ENCODE measurements at regions not wholly inside any gene's neighbourhood (a gene's known extent, or its start where the extent isn't known, plus 50 kb on each side); places are given as distances from the start of the nearest gene placed in this dataset.

- H3K27me3 ChIP-seq (ENCODE audit: insufficient read depth, poor library complexity, severe bottlenecking) = no peaks in the 10 kb centered on the region
Measured at GRCh38 chr16:7182510-7183109, 150.0 kb upstream of the RBFOX1 start.

GRCh38 chr16:7177875-7178274, 154.8 kb upstream of the RBFOX1 start:
- Histone ChIP-seq H3K36me3 (ENCODE audit: low read depth) (no peaks in the 10 kb centered on the region), H3K27ac (ENCODE audit: poor library complexity, severe bottlenecking) (no peak overlapping the region), H3K4me1 (ENCODE audit: insufficient read depth, poor library complexity, severe bottlenecking) (no peaks in the 10 kb centered on the region), H3K9me3 (ENCODE audit: severe bottlenecking) (no peaks in the 10 kb centered on the region), H3K27me3 (ENCODE audit: insufficient read depth, poor library complexity, severe bottlenecking) (no peaks in the 10 kb centered on the region), H3K4me3 (ENCODE audit: severe bottlenecking) (no peak overlapping the region)
- DNase-seq (ENCODE audit: low spot score) (no peak), ATAC-seq (ENCODE audit: low read depth) (no peak)
- TF ChIP-seq CTCF (IDR thresholded peaks at IDR 0.05; ENCODE audit: poor library complexity, severe bottlenecking) = no peak

More at GRCh38 chr16:7182510-7183109, 150.0 kb upstream of the RBFOX1 start:
- no peak for TF ChIP-seq CTCF (IDR thresholded peaks at IDR 0.05; ENCODE audit: poor library complexity, severe bottlenecking)
- no peak for DNase-seq (ENCODE audit: low spot score)
- Histone ChIP-seq H3K9me3 (ENCODE audit: severe bottlenecking) (no peaks in the 10 kb centered on the region), H3K27ac (ENCODE audit: poor library complexity, severe bottlenecking) (no peak overlapping the region), H3K4me3 (ENCODE audit: severe bottlenecking) (no peak overlapping the region), H3K4me1 (ENCODE audit: insufficient read depth, poor library complexity, severe bottlenecking) (no peaks in the 10 kb centered on the region), H3K36me3 (ENCODE audit: low read depth) (no peaks in the 10 kb centered on the region)
- no peak for ATAC-seq (ENCODE audit: low read depth)

- no peak overlapping the region for H3K4me3 ChIP-seq (ENCODE audit: severe bottlenecking)
- no peak for DNase-seq (ENCODE audit: low spot score)
Measured at GRCh38 chr16:7171151-7171550, 161.5 kb upstream of the RBFOX1 start.

GRCh38 chr16:7167626-7168025, 165.0 kb upstream of the RBFOX1 start:
- no peaks in the 10 kb centered on the region for H3K27me3 ChIP-seq (ENCODE audit: insufficient read depth, poor library complexity, severe bottlenecking)
- H3K36me3 ChIP-seq (ENCODE audit: low read depth) = no peaks in the 10 kb centered on the region
- TF ChIP-seq CTCF (IDR thresholded peaks at IDR 0.05; ENCODE audit: poor library complexity, severe bottlenecking) = no peak
- no peaks in the 10 kb centered on the region for H3K9me3 ChIP-seq (ENCODE audit: severe bottlenecking)
- DNase-seq (ENCODE audit: low spot score) (no peak), ATAC-seq (ENCODE audit: low read depth) (no peak)
- H3K27ac ChIP-seq (ENCODE audit: poor library complexity, severe bottlenecking) = no peak overlapping the region
- H3K4me3 ChIP-seq (ENCODE audit: severe bottlenecking) = no peak overlapping the region
- H3K4me1 ChIP-seq (ENCODE audit: insufficient read depth, poor library complexity, severe bottlenecking) = no peaks in the 10 kb centered on the region

More at GRCh38 chr16:7171151-7171550, 161.5 kb upstream of the RBFOX1 start:
- Histone ChIP-seq H3K27me3 (ENCODE audit: insufficient read depth, poor library complexity, severe bottlenecking) (no peaks in the 10 kb centered on the region), H3K4me1 (ENCODE audit: insufficient read depth, poor library complexity, severe bottlenecking) (no peaks in the 10 kb centered on the region), H3K36me3 (ENCODE audit: low read depth) (no peaks in the 10 kb centered on the region), H3K9me3 (ENCODE audit: severe bottlenecking) (no peaks in the 10 kb centered on the region), H3K27ac (ENCODE audit: poor library complexity, severe bottlenecking) (no peak overlapping the region)
- no peak for ATAC-seq (ENCODE audit: low read depth)
- TF ChIP-seq CTCF (IDR thresholded peaks at IDR 0.05; ENCODE audit: poor library complexity, severe bottlenecking) = no peak

- ATAC-seq (ENCODE audit: low read depth) (no peak), DNase-seq (ENCODE audit: low spot score) (no peak)
- Histone ChIP-seq H3K27ac (ENCODE audit: poor library complexity, severe bottlenecking) (no peak overlapping the region), H3K27me3 (ENCODE audit: insufficient read depth, poor library complexity, severe bottlenecking) (no peaks in the 10 kb centered on the region), H3K4me1 (ENCODE audit: insufficient read depth, poor library complexity, severe bottlenecking) (no peaks in the 10 kb centered on the region), H3K4me3 (ENCODE audit: severe bottlenecking) (no peak overlapping the region), H3K9me3 (ENCODE audit: severe bottlenecking) (no peaks in the 10 kb centered on the region), H3K36me3 (ENCODE audit: low read depth) (no peaks in the 10 kb centered on the region)
- no peak for TF ChIP-seq CTCF (IDR thresholded peaks at IDR 0.05; ENCODE audit: poor library complexity, severe bottlenecking)
Measured at GRCh38 chr16:7161891-7162290, 170.8 kb upstream of the RBFOX1 start.
